A549 (cell line): ENCODE measurements at regions not wholly inside any gene's neighbourhood (a gene's known extent, or its start where the extent isn't known, plus 50 kb on each side); places are given as distances from the start of the nearest gene placed in this dataset.

Experiments used
- ATAC-seq, 2 experiments: fragments of 200-7000 bp in 1 of 2; fragments of >200 bp in 1 of 2; cut with Nextera tagmentation in 1 of 2; cut with Tn5 transposase in 1 of 2; 3 replicates each; pipeline versions ENCODE4 v1.8.0 to v1.9.1; 2018 to 2020; ENCODE audit warnings: mild to moderate bottlenecking in 1 of 2, moderate library complexity in 1 of 2
- CTCF ChIA-PET: fragments of 300-600 bp; sonication (Branson Sonifier 250); formaldehyde crosslinking; extraction: SDS; loops from one replicate; lab custom pipeline; 2021; ENCODE audit warnings: antibody characterized with exemption, inconsistent platforms; lab: Yijun Ruan, JAX
- POLR2A ChIA-PET: fragments of 350-600 bp; formaldehyde crosslinking; extraction: SDS; loops from one replicate; lab custom pipeline; 2021; ENCODE audit warnings: antibody characterized with exemption, inconsistent platforms; lab: Yijun Ruan, JAX
- DNase-seq, 2 experiments: peaks; one replicate each; pipeline versions ENCODE4 v3.0.0 to v3.0.0-alpha.2; 2011 to 2016; ENCODE audit warnings: low read depth in 1 of 2, low spot score in 1 of 2
- FAIRE-seq: peaks from 2 replicates; lab custom pipeline; 2011; peaks lifted over from hg19 to GRCh38; lab: Jason Lieb, UNC
- H3K27ac ChIP-seq, 2 experiments: fragments of >200 bp; sonication (Bioruptor Twin); formaldehyde crosslinking; 3 replicates each; pipeline ENCODE4 v1.5.1; 2016 to 2017
- H3K4me1 ChIP-seq: fragments of >200 bp; sonication (Bioruptor Twin); formaldehyde crosslinking; 3 replicates; pipeline ENCODE4 v1.6.1; 2016
- H3K4me2 ChIP-seq: fragments of >200 bp; sonication (Bioruptor Twin); formaldehyde crosslinking; 3 replicates; pipeline ENCODE4 v1.6.1; 2016
- H3K4me3 ChIP-seq: fragments of >200 bp; sonication (Bioruptor Twin); formaldehyde crosslinking; 3 replicates; pipeline ENCODE4 v1.5.1; 2016
- H3K9me3 ChIP-seq: fragments of >200 bp; sonication (Bioruptor Twin); formaldehyde crosslinking; 3 replicates; pipeline ENCODE4 v1.6.1; 2016
- EHF ChIP-seq: fragments of 250-450 bp; sonication (Bioruptor Pico); IDR thresholded peaks from 2 replicates; pipeline ENCODE4 v1.5.0; 2020; ENCODE audit warnings: mild to moderate bottlenecking
- EHMT2 ChIP-seq: fragments of 200-600 bp; sonication (generic); IDR thresholded peaks from 2 replicates; pipeline ENCODE4 v1.6.1; 2016; ENCODE audit warnings: antibody characterized with exemption, low read depth, mild to moderate bottlenecking, moderate library complexity
- EP300 ChIP-seq, 2 experiments: fragments of >200 bp; sonication (Bioruptor Twin); formaldehyde crosslinking; IDR thresholded peaks; 2 replicates in 1 of 2; 3 replicates in 1 of 2; pipeline ENCODE4 v1.6.1; 2016 to 2017
- ESRRA ChIP-seq: fragments of 150-350 bp; IDR thresholded peaks from 2 replicates; pipeline ENCODE4 v1.6.1; 2014; ENCODE audit warnings: mild to moderate bottlenecking, low read length, borderline replicate concordance
- FOSB ChIP-seq: fragments of 250-450 bp; sonication (Bioruptor Pico); IDR thresholded peaks from 2 replicates; pipeline ENCODE4 v1.5.0; 2020; ENCODE audit warnings: mild to moderate bottlenecking, moderate library complexity
- HMGXB4 ChIP-seq: fragments of 250-450 bp; sonication (Bioruptor Pico); IDR thresholded peaks from 2 replicates; pipeline ENCODE4 v1.5.0; 2021; ENCODE audit warnings: mild to moderate bottlenecking, moderate library complexity, borderline replicate concordance
- HOXA7 ChIP-seq: fragments of 250-450 bp; sonication (Bioruptor Pico); IDR thresholded peaks from 2 replicates; pipeline ENCODE4 v1.5.0; 2020; ENCODE audit warnings: mild to moderate bottlenecking, moderate library complexity
- HOXB5 ChIP-seq: fragments of 250-450 bp; sonication (Bioruptor Pico); IDR thresholded peaks from 2 replicates; pipeline ENCODE4 v1.5.0; 2020; ENCODE audit warnings: mild to moderate bottlenecking, moderate library complexity
- KDM5A ChIP-seq: fragments of 200-600 bp; sonication (generic); IDR thresholded peaks from 2 replicates; pipeline ENCODE4 v1.6.1; 2016; ENCODE audit warnings: antibody characterized with exemption, mild to moderate bottlenecking
- MYC ChIP-seq: IDR thresholded peaks from 2 replicates; pipeline ENCODE4 v1.6.1; 2012; ENCODE audit warnings: mild to moderate bottlenecking, inconsistent platforms, low read length, improper control_type of control experiment, borderline replicate concordance
- NR3C1 ChIP-seq: fragments of >200 bp; sonication (Bioruptor Twin); formaldehyde crosslinking; IDR thresholded peaks from 3 replicates; pipeline ENCODE4 v1.6.1; 2017
- PHF8 ChIP-seq: fragments of 200-600 bp; sonication (generic); IDR thresholded peaks from 2 replicates; pipeline ENCODE4 v1.6.1; 2016; ENCODE audit warnings: low read depth, mild to moderate bottlenecking, antibody characterized with exemption, moderate library complexity, borderline replicate concordance
- RAD21 ChIP-seq, 2 experiments: fragments of >200 bp in 1 of 2; sonication (Bioruptor Twin) in 1 of 2; formaldehyde crosslinking in 1 of 2; IDR thresholded peaks in 1 of 2; conservative IDR thresholded peaks in 1 of 2; 2 replicates in 1 of 2; 3 replicates in 1 of 2; pipeline ENCODE4 v1.6.1; 2012 to 2018; ENCODE audit warnings: inconsistent platforms in 1 of 2
- RARB ChIP-seq: fragments of 250-450 bp; sonication (Bioruptor Pico); IDR thresholded peaks from 2 replicates; pipeline ENCODE4 v1.8.0; 2021; ENCODE audit warnings: mild to moderate bottlenecking, moderate library complexity
- RCOR1 ChIP-seq: fragments of 150-350 bp; IDR thresholded peaks from 2 replicates; pipeline ENCODE4 v1.6.1; 2014; ENCODE audit warnings: antibody characterized with exemption, low read length, low read depth
- REST ChIP-seq: fragments of 200-600 bp; sonication (generic); IDR thresholded peaks from 2 replicates; pipeline ENCODE4 v1.6.1; 2016; ENCODE audit warnings: antibody characterized with exemption, mild to moderate bottlenecking, moderate library complexity
- SMC3 ChIP-seq: fragments of >200 bp; sonication (Bioruptor Twin); formaldehyde crosslinking; IDR thresholded peaks from 3 replicates; pipeline ENCODE4 v1.6.1; 2018; ENCODE audit warnings: inconsistent platforms
- SREBF2 ChIP-seq: fragments of 450-650 bp; IDR thresholded peaks from 2 replicates; pipeline ENCODE4 v1.6.1; 2014; ENCODE audit warnings: mild to moderate bottlenecking, moderate library complexity
- USF2 ChIP-seq: fragments of 450-650 bp; IDR thresholded peaks from 2 replicates; pipeline ENCODE4 v1.6.1; 2014; ENCODE audit warnings: antibody characterized with exemption
- ZNF302 ChIP-seq: fragments of 250-450 bp; sonication (Bioruptor Pico); IDR thresholded peaks from 2 replicates; pipeline ENCODE4 v1.9.0; 2021; ENCODE audit warnings: inconsistent platforms, mild to moderate bottlenecking, moderate library complexity
- WGBS: methylation state at CpG from one replicate; pipeline ENCODE4 v1.1.6; 2017; ENCODE audit errors: missing lambda C conversion rate; 5-methylcytosine and 5-hydroxymethylcytosine counted together

- no peak for TF ChIP-seq RAD21 (conservative IDR thresholded peaks at IDR 0.05 in 1 of 2, IDR thresholded peaks at IDR 0.05 in 1 of 2)
- TF ChIP-seq MYC = no peak
- TF ChIP-seq NR3C1 = no peak
- no peak for TF ChIP-seq EHF (CRISPR knock-in tag)
- TF ChIP-seq HOXA7 = no peak
- no peak for TF ChIP-seq ZNF302
- no peak for TF ChIP-seq HMGXB4 (CRISPR knock-in tag)
- TF ChIP-seq KDM5A = no peak
- no peak for TF ChIP-seq REST
- TF ChIP-seq FOSB (CRISPR knock-in tag) = no peak
- TF ChIP-seq PHF8 = no peak
- no peak for TF ChIP-seq HOXB5
- TF ChIP-seq SMC3 = no peak
- no peak for TF ChIP-seq EP300 (IDR thresholded peaks at IDR 0.05)
- TF ChIP-seq EHMT2 = no peak
- FAIRE-seq = no peak
Measured at GRCh38 chr16:49129935-49130334, 151.7 kb downstream of the CBLN1 start.

GRCh38 chr16:49128740-49129139 lies 152.9 kb downstream of the CBLN1 start:
- no peak for TF ChIP-seq USF2
- TF ChIP-seq RCOR1 = no peak
- TF ChIP-seq MYC = no peak
- TF ChIP-seq RARB (CRISPR knock-in tag) = no peak
- no peak for TF ChIP-seq HOXB5
- no peak for TF ChIP-seq ESRRA
- no peak for DNase-seq
- 0% methylated on average over 2 of the region's 2 CpGs for WGBS
- Histone ChIP-seq H3K4me1 (no peaks in the 10 kb centered on the region), H3K27ac (no peak overlapping the region), H3K9me3 (no peaks in the 10 kb centered on the region), H3K4me3 (no peak overlapping the region), H3K4me2 (no peak overlapping the region)
- ATAC-seq = no peak
- FAIRE-seq = no peak
- POLR2A ChIA-PET = no interaction called here
- CTCF ChIA-PET = no interaction called here

More at GRCh38 chr16:49129935-49130334, 151.7 kb downstream of the CBLN1 start:
- POLR2A ChIA-PET = no interaction called here
- no peak for DNase-seq
- no peak overlapping the region for H3K4me2 ChIP-seq
- no peak overlapping the region for H3K27ac ChIP-seq
- no peaks in the 10 kb centered on the region for H3K4me1 ChIP-seq
- no CpG with 5 or more reads among the region's 1 CpG for WGBS
- CTCF ChIA-PET = interaction anchor here (1.2 kb wide), 1 partner anchor 10 kb away, joined by 5 read pairs; no protein-coding TSS in a partner anchor
- no peak overlapping the region for H3K4me3 ChIP-seq
- no peaks in the 10 kb centered on the region for H3K9me3 ChIP-seq
- ATAC-seq = no peak

GRCh38 chr16:49127103-49127502 lies 154.5 kb downstream of the CBLN1 start:
- FAIRE-seq (no peak), DNase-seq (no peak)
- WGBS = 0% methylated on average over 1 of the region's 1 CpG

More at GRCh38 chr16:49127103-49127502, 154.5 kb downstream of the CBLN1 start:
- no peak overlapping the region for H3K4me2 ChIP-seq
- POLR2A ChIA-PET = no interaction called here
- no peak overlapping the region for H3K27ac ChIP-seq
- H3K9me3 ChIP-seq = no peaks in the 10 kb centered on the region
- no peak for ATAC-seq
- no peaks in the 10 kb centered on the region for H3K4me1 ChIP-seq
- TF ChIP-seq EHMT2 (peak; percentile 48; the same call in 1 of the 2 replicates), REST (peak; percentile 87), SREBF2 (no peak)
- CTCF ChIA-PET = interaction anchor here (1.8 kb wide), 1 partner anchor 16 kb away, joined by 5 read pairs; no protein-coding TSS in a partner anchor
- H3K4me3 ChIP-seq = no peak overlapping the region
